B cell (primary cell): ENCODE measurements at regions not wholly inside any gene's neighbourhood (a gene's known extent, or its start where the extent isn't known, plus 50 kb on each side); places are given as distances from the start of the nearest gene placed in this dataset.
"Not testable (repeated sequence)": the region's sequence is repeated elsewhere in the genome, so short reads cannot be mapped to it uniquely, and the experiment has no call there.

ENCODE experiments used
- ATAC-seq: fragments of 200-7000 bp; cut with Tn5 transposase; one replicate; pipeline ENCODE4 v1.10.0; 2021; ENCODE audit warnings: low read depth, mild to moderate bottlenecking, moderate number of reproducible peaks, moderate library complexity
- CTCF ChIA-PET: fragments of 350-600 bp; sonication (Branson Sonifier 250); formaldehyde crosslinking; loops from one replicate; lab custom pipeline; 2021; ENCODE audit warnings: antibody characterized with exemption, inconsistent platforms; lab: Charles Lee
- POLR2A ChIA-PET: fragments of 350-600 bp; sonication (Branson Sonifier 250); formaldehyde crosslinking; loops from one replicate; lab custom pipeline; 2021; ENCODE audit warnings: antibody characterized with exemption; lab: Charles Lee
- DNase-seq: peaks from one replicate; pipeline ENCODE4 v3.0.0; 2013
- H2AFZ ChIP-seq: 2 replicates; pipeline ENCODE4 v1.6.1; 2012; ENCODE audit warnings: mild to moderate bottlenecking, low read depth, low read length; ENCODE audit not compliant: insufficient read depth, poor library complexity, severe bottlenecking
- H3K27ac ChIP-seq, 2 donors: 1 replicate in 1 of 2; 2 replicates in 1 of 2; pipeline ENCODE4 v1.5.1; 2012 to 2013; ENCODE audit warnings: low read length in 2 of 2, mild to moderate bottlenecking in 2 of 2, moderate library complexity in 1 of 2
- H3K27me3 ChIP-seq, 4 experiments: fragments of 200-600 bp in 1 of 4; sonication (generic) in 1 of 4; replicated peaks in 1 of 4; 1 replicate in 2 of 4; 2 replicates in 2 of 4; pipeline versions ENCODE4 v1.6.1 to v1.7.0; 2013 to 2016; ENCODE audit warnings: low read length in 3 of 4, mild to moderate bottlenecking in 2 of 4, mixed read lengths in 1 of 4, moderate library complexity in 1 of 4; ENCODE audit not compliant: insufficient read depth in 4 of 4, control insufficient read depth in 3 of 4; ENCODE audit errors: control extremely low read depth in 1 of 4
- H3K36me3 ChIP-seq, 2 experiments: replicated peaks in 1 of 2; 1 replicate in 1 of 2; 2 replicates in 1 of 2; pipeline versions ENCODE4 v1.6.1 to v1.7.1; 2013; ENCODE audit warnings: low read length in 1 of 2; ENCODE audit not compliant: insufficient read depth in 2 of 2, control insufficient read depth in 1 of 2; ENCODE audit errors: control extremely low read depth in 1 of 2, extremely low read depth in 1 of 2
- H3K4me1 ChIP-seq, 2 donors: fragments of 200-600 bp in 1 of 2; sonication (generic) in 1 of 2; 1 replicate in 1 of 2; 2 replicates in 1 of 2; pipeline versions ENCODE4 v1.5.1 to v1.6.1; 2013 to 2017; ENCODE audit warnings: low read length in 2 of 2; ENCODE audit not compliant: control insufficient read depth in 2 of 2, insufficient read depth in 2 of 2
- H3K4me2 ChIP-seq: replicated peaks from 2 replicates; pipeline ENCODE3; 2012; ENCODE audit warnings: mild to moderate bottlenecking, low read depth, low read length; ENCODE audit not compliant: poor library complexity, severe bottlenecking
- H3K4me3 ChIP-seq, 5 experiments: fragments of 200-600 bp in 1 of 5; sonication (generic) in 1 of 5; 1 replicate in 3 of 5; 2 replicates in 2 of 5; pipeline versions ENCODE4 v1.5.1 to v1.7.0; 2011 to 2016; ENCODE audit warnings: low read length in 4 of 5, mild to moderate bottlenecking in 4 of 5, low read depth in 2 of 5, control low read depth in 1 of 5, moderate library complexity in 1 of 5; ENCODE audit not compliant: insufficient read depth in 1 of 5; ENCODE audit errors: control extremely low read depth in 1 of 5, extremely low read depth in 1 of 5
- H3K79me2 ChIP-seq: fragments of 200-600 bp; sonication (generic); one replicate; pipeline ENCODE4 v1.6.0; 2016; ENCODE audit warnings: low read length; ENCODE audit not compliant: control insufficient read depth, insufficient read depth
- H3K9ac ChIP-seq: fragments of 200-600 bp; sonication (generic); 2 replicates; pipeline ENCODE4 v1.6.1; 2017; ENCODE audit warnings: mild to moderate bottlenecking, low read length, moderate library complexity
- H3K9me3 ChIP-seq, 3 donors: one replicate each; pipeline versions ENCODE4 v1.6.1 to v1.7.1; 2013; ENCODE audit warnings: low read length in 2 of 3; ENCODE audit not compliant: control insufficient read depth in 2 of 3, insufficient read depth in 1 of 3; ENCODE audit errors: control extremely low read depth in 1 of 3
- H4K20me1 ChIP-seq: 2 replicates; pipeline ENCODE4 v1.6.0; 2012; ENCODE audit warnings: mild to moderate bottlenecking, low read length; ENCODE audit not compliant: insufficient read depth, control insufficient read depth, poor library complexity, severe bottlenecking
- H3K27ac Mint-ChIP-seq: one replicate; pipeline ENCODE4 v1.8.0; 2021; ENCODE audit warnings: mixed read lengths
- H3K27me3 Mint-ChIP-seq: one replicate; pipeline ENCODE4 v1.8.0; 2021; ENCODE audit warnings: mixed read lengths
- H3K4me1 Mint-ChIP-seq: one replicate; pipeline ENCODE4 v1.8.0; 2021; ENCODE audit warnings: mixed read lengths
- H3K4me3 Mint-ChIP-seq: one replicate; pipeline ENCODE4 v1.8.0; 2021; ENCODE audit warnings: mixed read lengths
- H3K9me3 Mint-ChIP-seq: one replicate; pipeline ENCODE4 v1.8.0; 2022; ENCODE audit warnings: mixed read lengths; ENCODE audit not compliant: insufficient read depth
- WGBS: methylation state at CpG from one replicate; pipeline ENCODE4 v1.1.5; 2013; ENCODE audit warnings: missing lambda C conversion rate; ENCODE audit not compliant: insufficient coverage; 5-methylcytosine and 5-hydroxymethylcytosine counted together
- intact Hi-C: fragments of 100-400 bp; cut with micrococcal nuclease; formaldehyde crosslinking; loops from one replicate; pipeline ENCODE4 v1.10.0; 2022

GRCh38 chr22:16662330-16662729, 69.7 kb upstream of the CCT8L2 start:
- POLR2A ChIA-PET: not testable (repeated sequence)

GRCh38 chr22:16660989-16661388, 68.4 kb upstream of the CCT8L2 start:
- WGBS: 90% methylated on average over 8 of the region's 8 CpGs
- H3K4me2 ChIP-seq, H3K4me3 Mint-ChIP-seq, H3K4me1 Mint-ChIP-seq, H3K4me3 ChIP-seq, H3K79me2 ChIP-seq, H3K9me3 ChIP-seq, H3K36me3 ChIP-seq, H3K9me3 Mint-ChIP-seq, H2AFZ ChIP-seq, H3K4me1 ChIP-seq, H3K27me3 ChIP-seq, ATAC-seq, H3K27ac ChIP-seq, intact Hi-C loops, CTCF ChIA-PET, DNase-seq, H4K20me1 ChIP-seq, H3K27ac Mint-ChIP-seq, H3K27me3 Mint-ChIP-seq, H3K9ac ChIP-seq, POLR2A ChIA-PET: not testable (repeated sequence)

More at GRCh38 chr22:16662330-16662729, 69.7 kb upstream of the CCT8L2 start:
- H3K4me2 ChIP-seq, H3K4me3 Mint-ChIP-seq, H3K9ac ChIP-seq, H3K27me3 ChIP-seq, CTCF ChIA-PET, H3K4me1 ChIP-seq, H4K20me1 ChIP-seq, H3K9me3 ChIP-seq, intact Hi-C loops, DNase-seq, H3K27me3 Mint-ChIP-seq, H3K36me3 ChIP-seq, H3K4me3 ChIP-seq, H3K4me1 Mint-ChIP-seq, H2AFZ ChIP-seq, ATAC-seq, H3K79me2 ChIP-seq, H3K27ac ChIP-seq, H3K27ac Mint-ChIP-seq, H3K9me3 Mint-ChIP-seq: not testable (repeated sequence)
- no CpG with 5 or more reads among the region's 2 CpGs for WGBS

DNA sequence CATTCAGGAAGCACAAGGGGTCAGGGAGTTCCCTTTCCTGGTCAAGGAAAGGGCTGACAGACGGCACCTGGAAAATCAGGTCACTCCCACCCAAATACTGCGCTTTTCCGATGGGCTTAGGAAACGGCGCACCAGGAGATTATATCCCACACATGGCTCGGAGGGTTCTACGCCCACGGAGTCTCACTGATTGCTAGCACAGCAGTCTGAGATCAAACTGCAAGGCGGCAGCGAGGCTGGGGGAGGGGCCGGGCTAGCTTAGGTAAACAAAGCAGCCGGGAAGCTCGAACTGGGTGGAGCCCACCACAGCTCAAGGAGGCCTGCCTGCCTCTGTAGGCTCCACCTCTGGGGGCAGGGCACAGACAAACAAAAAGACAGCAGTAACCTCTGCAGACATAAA, 68.0 kb upstream of the CCT8L2 start:
- H3K4me2 ChIP-seq, H3K9me3 ChIP-seq, H3K9ac ChIP-seq, H3K27ac Mint-ChIP-seq, H3K27me3 Mint-ChIP-seq, H3K27me3 ChIP-seq, H3K4me1 Mint-ChIP-seq, H4K20me1 ChIP-seq, DNase-seq, H2AFZ ChIP-seq, H3K79me2 ChIP-seq, H3K9me3 Mint-ChIP-seq, POLR2A ChIA-PET, intact Hi-C loops, CTCF ChIA-PET, H3K27ac ChIP-seq, H3K4me3 ChIP-seq, H3K4me1 ChIP-seq, ATAC-seq, H3K4me3 Mint-ChIP-seq, H3K36me3 ChIP-seq: not testable (repeated sequence)
- no CpG with 5 or more reads among the region's 13 CpGs for WGBS

DNA sequence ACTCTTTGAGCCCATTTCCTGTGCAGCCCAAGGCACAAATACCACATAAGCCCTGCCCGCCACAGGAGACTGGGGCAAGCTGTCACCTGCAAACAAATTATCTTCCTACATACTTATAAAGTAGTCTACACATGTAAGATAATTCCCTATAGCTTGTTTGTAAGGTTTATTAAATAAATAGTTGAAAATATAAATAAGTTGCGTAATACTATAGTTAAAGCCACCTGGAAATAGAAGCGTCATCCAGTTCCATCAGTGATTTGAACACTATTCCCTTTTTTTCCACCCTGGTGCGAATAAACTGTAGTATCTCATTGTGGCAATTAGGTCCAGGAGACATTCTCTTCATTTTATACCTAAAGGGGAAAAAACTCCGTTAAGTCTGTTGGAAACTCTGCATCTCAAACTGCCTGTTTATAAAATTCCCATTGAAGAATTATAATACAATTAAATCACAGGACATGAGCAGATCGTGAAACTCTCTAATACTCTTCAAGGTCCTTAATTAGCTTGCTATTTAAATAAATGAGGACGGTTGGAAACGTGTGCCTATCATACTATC, 66.7 kb upstream of the CCT8L2 start:
- H3K27ac Mint-ChIP-seq, H2AFZ ChIP-seq, H3K4me1 ChIP-seq, H3K4me3 ChIP-seq, H3K4me2 ChIP-seq, intact Hi-C loops, H3K4me1 Mint-ChIP-seq, H3K36me3 ChIP-seq, H3K9me3 ChIP-seq, H3K4me3 Mint-ChIP-seq, DNase-seq, H3K27me3 Mint-ChIP-seq, H4K20me1 ChIP-seq, ATAC-seq, H3K27me3 ChIP-seq, H3K27ac ChIP-seq, POLR2A ChIA-PET, H3K9me3 Mint-ChIP-seq, H3K79me2 ChIP-seq, H3K9ac ChIP-seq: not testable (repeated sequence)
- WGBS: 83% methylated on average over 1 of the region's 8 CpGs
- CTCF ChIA-PET: interaction anchor here (0.7 kb wide), 1 partner anchor 63 kb away, joined by 4 read pairs; no protein-coding TSS in a partner anchor
